Nephron progenitor cell (in vitro differentiated cells): ENCODE measurements at regions not wholly inside any gene's neighbourhood (a gene's known extent, or its start where the extent isn't known, plus 50 kb on each side); places are given as distances from the start of the nearest gene placed in this dataset.

Source experiments
- DNase-seq: peaks from one replicate; pipeline ENCODE4 v3.0.0; 2021
- H3K27ac Mint-ChIP-seq: 2 replicates; pipeline ENCODE4 v1.8.0; 2021; ENCODE audit warnings: mild to moderate bottlenecking, moderate library complexity, mixed read lengths
- H3K27me3 Mint-ChIP-seq: 2 replicates; pipeline ENCODE4 v1.8.0; 2021; ENCODE audit warnings: mild to moderate bottlenecking, low read depth, mixed read lengths; ENCODE audit not compliant: poor library complexity
- H3K36me3 Mint-ChIP-seq: 2 replicates; pipeline ENCODE4 v1.8.0; 2021; ENCODE audit warnings: low read depth, mixed read lengths
- H3K4me1 Mint-ChIP-seq: 2 replicates; pipeline ENCODE4 v1.8.0; 2021; ENCODE audit warnings: mixed read lengths
- H3K4me3 Mint-ChIP-seq: 2 replicates; pipeline ENCODE4 v1.8.0; 2021; ENCODE audit warnings: mild to moderate bottlenecking, moderate library complexity, mixed read lengths
- H3K9me3 Mint-ChIP-seq: 2 replicates; pipeline ENCODE4 v1.8.0; 2021; ENCODE audit warnings: mild to moderate bottlenecking, moderate library complexity, mixed read lengths
- CTCF ChIP-seq: fragments of 200-600 bp; sonication (generic); IDR thresholded peaks from 2 replicates; pipeline ENCODE4 v1.5.0; 2021; ENCODE audit warnings: antibody characterized with exemption

GRCh38 chr10:131532745-131533341, 221.3 kb upstream of the TCERG1L start:
- Mint-ChIP-seq H3K4me1 (no peaks in the 10 kb centered on the region), H3K36me3 (no peaks in the 10 kb centered on the region), H3K4me3 (no peak overlapping the region), H3K9me3 (peaks cover 4% of the 10 kb centered on the region), H3K27ac (no peak overlapping the region), H3K27me3 (peaks cover 9% of the 10 kb centered on the region)
- no peak for TF ChIP-seq CTCF
- no peak for DNase-seq

GRCh38 chr10:131533846-131534526, 222.5 kb upstream of the TCERG1L start:
- no peak for DNase-seq
- no peak for TF ChIP-seq CTCF
- Mint-ChIP-seq H3K27ac (no peak overlapping the region), H3K9me3 (no peaks in the 10 kb centered on the region), H3K4me3 (no peak overlapping the region), H3K4me1 (peaks cover 5% of the 10 kb centered on the region), H3K27me3 (peaks cover 9% of the 10 kb centered on the region), H3K36me3 (no peaks in the 10 kb centered on the region)

- H3K27ac Mint-ChIP-seq, result no peak overlapping the region
- H3K36me3 Mint-ChIP-seq, result no peaks in the 10 kb centered on the region
- no peak overlapping the region for H3K4me3 Mint-ChIP-seq
- H3K27me3 Mint-ChIP-seq, result peaks cover 9% of the 10 kb centered on the region
- H3K9me3 Mint-ChIP-seq, result no peaks in the 10 kb centered on the region
- H3K4me1 Mint-ChIP-seq, result peaks cover 5% of the 10 kb centered on the region
- no peak for TF ChIP-seq CTCF
- DNase-seq, result no peak
Observed at GRCh38 chr10:131534836-131535235, 223.3 kb upstream of the TCERG1L start.

GRCh38 chr10:131536676-131537075, 225.2 kb upstream of the TCERG1L start:
- H3K36me3 Mint-ChIP-seq, result no peaks in the 10 kb centered on the region
- no peak for DNase-seq

GRCh38 chr10:131537281-131537680, 225.8 kb upstream of the TCERG1L start:
- Mint-ChIP-seq H3K4me1 (peaks cover 5% of the 10 kb centered on the region), H3K9me3 (no peaks in the 10 kb centered on the region), H3K27ac (no peak overlapping the region), H3K36me3 (no peaks in the 10 kb centered on the region), H3K27me3 (peaks cover 19% of the 10 kb centered on the region), H3K4me3 (no peak overlapping the region)
- TF ChIP-seq CTCF, result no peak
- DNase-seq, result no peak

More at GRCh38 chr10:131536676-131537075, 225.2 kb upstream of the TCERG1L start:
- H3K27me3 Mint-ChIP-seq, result peaks cover 16% of the 10 kb centered on the region
- no peak overlapping the region for H3K4me3 Mint-ChIP-seq
- H3K27ac Mint-ChIP-seq, result no peak overlapping the region
- TF ChIP-seq CTCF, result no peak
- H3K9me3 Mint-ChIP-seq, result no peaks in the 10 kb centered on the region
- peaks cover 5% of the 10 kb centered on the region for H3K4me1 Mint-ChIP-seq

- peaks cover 32% of the 10 kb centered on the region for H3K27me3 Mint-ChIP-seq
- no peaks in the 10 kb centered on the region for H3K4me1 Mint-ChIP-seq
- H3K4me3 Mint-ChIP-seq, result no peak overlapping the region
- no peak overlapping the region for H3K27ac Mint-ChIP-seq
- H3K36me3 Mint-ChIP-seq, result no peaks in the 10 kb centered on the region
- DNase-seq, result no peak
- no peak for TF ChIP-seq CTCF
- no peaks in the 10 kb centered on the region for H3K9me3 Mint-ChIP-seq
Observed at GRCh38 chr10:131544495-131544894, 233.0 kb upstream of the TCERG1L start.
